ENCODE measurements at regions not wholly inside any gene's neighbourhood (a gene's known extent, or its start where the extent isn't known, plus 50 kb on each side); places are given as distances from the start of the nearest gene placed in this dataset.

GRCh38 chr12:33669349-33669748 is 229.7 kb upstream of the SYT10 start:
- TF ChIP-seq, protein P1, sequence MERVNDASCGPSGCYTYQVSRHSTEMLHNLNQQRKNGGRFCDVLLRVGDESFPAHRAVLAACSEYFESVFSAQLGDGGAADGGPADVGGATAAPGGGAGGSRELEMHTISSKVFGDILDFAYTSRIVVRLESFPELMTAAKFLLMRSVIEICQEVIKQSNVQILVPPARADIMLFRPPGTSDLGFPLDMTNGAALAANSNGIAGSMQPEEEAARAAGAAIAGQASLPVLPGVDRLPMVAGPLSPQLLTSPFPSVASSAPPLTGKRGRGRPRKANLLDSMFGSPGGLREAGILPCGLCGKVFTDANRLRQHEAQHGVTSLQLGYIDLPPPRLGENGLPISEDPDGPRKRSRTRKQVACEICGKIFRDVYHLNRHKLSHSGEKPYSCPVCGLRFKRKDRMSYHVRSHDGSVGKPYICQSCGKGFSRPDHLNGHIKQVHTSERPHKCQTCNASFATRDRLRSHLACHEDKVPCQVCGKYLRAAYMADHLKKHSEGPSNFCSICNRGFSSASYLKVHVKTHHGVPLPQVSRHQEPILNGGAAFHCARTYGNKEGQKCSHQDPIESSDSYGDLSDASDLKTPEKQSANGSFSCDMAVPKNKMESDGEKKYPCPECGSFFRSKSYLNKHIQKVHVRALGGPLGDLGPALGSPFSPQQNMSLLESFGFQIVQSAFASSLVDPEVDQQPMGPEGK (CRISPR knock-in tag; IDR thresholded peaks at IDR 0.05; ENCODE audit: borderline replicate concordance) = no peak
- no peak for TF ChIP-seq BACH2 (CRISPR knock-in tag; IDR thresholded peaks at IDR 0.05; ENCODE audit: borderline replicate concordance)
- no peak for TF ChIP-seq CREB5 (CRISPR knock-in tag; IDR thresholded peaks at IDR 0.05; ENCODE audit: low read depth)
- no peak for TF ChIP-seq ESRRG (CRISPR knock-in tag; IDR thresholded peaks at IDR 0.05)
